Activated gamma-delta T cell treated with Interleukin-2 at 50 U/mL for 16 hours (primary cell): ENCODE measurements at regions not wholly inside any gene's neighbourhood (a gene's known extent, or its start where the extent isn't known, plus 50 kb on each side); places are given as distances from the start of the nearest gene placed in this dataset.

Experiments used
- DNase-seq: peaks from one replicate; pipeline ENCODE4 v3.0.0-alpha.2; 2020

DNA sequence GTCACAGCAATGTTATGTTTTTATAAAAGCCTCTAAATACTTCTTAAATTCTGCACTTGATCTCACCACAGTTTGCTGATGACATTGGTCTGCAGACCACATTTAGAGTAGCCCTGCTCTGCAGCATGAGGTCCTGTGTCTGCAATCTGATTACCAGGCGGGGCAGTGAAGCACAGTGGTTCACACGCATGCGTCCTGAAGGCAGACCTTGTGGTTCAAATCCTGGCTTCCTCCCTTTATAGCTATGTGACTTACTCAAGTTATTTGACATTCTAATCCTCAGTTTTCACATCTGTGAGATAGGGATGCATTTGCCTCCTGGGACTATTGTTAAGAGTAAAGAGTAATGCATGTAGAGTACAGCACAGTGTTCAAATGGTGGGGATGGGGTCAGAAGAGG is 50.3 kb downstream of the BMAL2 start:
- DNase-seq: no peak

DNA sequence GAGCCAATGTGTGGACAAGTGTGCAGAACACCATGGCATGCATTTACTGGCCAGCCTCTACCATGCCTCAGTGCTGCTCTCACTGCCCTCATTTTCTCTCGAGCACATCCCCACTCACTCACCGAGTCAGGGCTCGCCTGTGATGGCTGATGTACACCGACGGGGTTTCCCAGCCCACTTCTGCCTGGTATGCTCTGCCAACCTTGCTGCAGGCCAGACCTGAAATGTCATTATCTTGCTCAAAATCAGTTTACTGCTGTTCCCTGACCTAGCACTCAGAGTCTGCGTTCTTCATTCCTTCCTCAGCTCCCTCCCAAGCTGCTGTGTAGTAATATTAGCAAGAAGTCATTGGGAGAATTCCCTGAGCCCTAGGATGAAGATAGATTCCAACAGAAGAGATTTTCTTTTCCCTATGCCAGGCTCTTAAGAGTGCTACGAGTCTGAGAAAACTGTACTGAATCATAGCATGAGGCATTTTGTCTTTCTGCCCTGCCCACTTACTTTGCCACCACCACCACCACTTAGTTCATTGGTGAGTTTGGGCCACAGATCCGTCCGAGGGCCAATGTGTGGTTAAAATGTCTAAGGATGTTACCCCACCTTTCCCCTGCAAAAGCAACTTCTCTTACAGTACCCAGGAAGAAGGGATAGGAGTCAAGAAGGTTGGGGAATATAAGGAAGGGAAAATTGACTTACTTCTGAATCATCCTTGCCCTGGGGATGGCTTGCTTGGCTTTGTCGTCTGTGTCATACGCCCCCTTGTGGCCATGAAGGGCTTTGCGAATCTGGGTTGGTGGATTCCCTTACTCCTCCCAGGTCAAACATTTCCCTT is 51.0 kb downstream of the BMAL2 start:
- peak; percentile 55 for DNase-seq

GRCh38 chr12:27384261-27384590 is 51.6 kb downstream of the BMAL2 start:
- no peak for DNase-seq

DNA sequence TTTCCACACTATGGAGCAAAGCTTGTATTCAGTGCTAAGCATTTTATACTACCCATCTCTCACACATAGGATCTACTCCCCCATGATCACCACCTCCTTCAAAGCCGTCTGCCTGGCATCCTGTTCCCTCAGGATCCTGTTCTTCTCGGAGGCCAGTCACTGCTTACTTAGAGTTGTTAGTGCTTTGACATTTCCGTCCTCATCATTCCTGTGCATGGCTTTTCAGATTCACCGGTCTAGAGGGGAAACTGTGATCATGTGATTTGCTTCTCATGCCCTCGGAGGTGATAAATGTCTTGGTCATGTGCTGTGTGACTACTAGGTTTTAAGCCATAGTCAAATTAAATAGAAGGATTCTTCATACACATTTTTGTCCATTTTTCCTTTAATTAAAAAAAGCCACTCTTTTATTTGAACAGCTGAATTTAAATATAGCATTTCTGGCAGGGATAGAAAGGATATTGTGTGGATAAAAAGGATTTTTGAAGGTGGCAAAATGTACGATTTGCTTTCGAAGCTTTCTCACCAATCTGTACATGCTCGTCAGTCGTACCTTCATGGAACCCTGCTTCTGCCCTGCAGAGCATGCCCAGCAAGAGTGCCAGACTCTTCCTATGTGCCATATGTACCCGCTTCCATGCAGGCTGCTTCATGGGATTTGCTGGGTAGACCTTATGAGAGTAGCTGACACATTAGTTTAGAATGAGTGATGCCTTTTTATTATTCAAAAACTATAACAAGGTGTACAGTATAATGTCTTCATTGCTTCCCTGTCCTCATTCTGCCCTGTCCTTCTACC is 53.3 kb downstream of the BMAL2 start:
- no peak for DNase-seq

DNA sequence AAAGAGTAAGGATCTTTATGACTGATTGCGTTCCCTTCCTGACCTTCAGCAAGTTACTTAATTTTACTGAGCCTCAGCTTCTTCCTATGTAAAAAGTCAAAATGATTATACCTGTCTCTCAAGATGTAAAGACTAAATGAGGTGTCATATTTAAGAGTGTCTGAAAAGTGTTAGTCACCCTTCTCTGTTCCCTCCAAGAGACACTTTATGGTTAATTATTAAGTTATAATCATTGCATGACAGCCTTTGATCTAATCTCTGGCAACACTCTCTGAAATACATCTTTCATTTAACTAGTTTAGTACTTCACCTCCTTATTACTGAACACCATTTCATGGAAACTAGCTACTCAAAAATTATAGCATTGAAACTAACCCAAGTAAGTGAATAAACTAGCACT is 54.8 kb downstream of the BMAL2 start:
- no peak for DNase-seq

DNA sequence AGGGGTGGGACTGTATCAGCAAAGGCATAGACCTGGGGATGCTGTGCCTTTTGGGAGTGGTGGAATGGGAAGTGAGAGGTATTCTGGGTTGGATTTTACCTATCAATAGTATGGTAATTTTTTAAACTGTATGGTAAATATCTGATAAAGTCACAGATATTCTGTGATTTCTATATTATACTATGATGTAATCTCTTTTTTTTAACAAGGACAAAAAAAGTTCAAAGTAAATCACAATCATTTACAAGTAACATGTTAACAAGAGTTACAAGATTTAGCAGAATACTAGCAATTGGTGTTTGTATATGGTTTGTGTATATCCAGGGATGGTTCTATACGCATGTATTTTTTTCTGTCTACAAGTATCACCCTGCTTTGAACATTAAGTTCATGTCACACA is 56.0 kb downstream of the BMAL2 start:
- DNase-seq: no peak

GRCh38 chr12:27394676-27395075 is 51.9 kb upstream of the SMCO2 start:
- no peak for DNase-seq

- DNase-seq: no peak
Observed at GRCh38 chr12:27396216-27396815, 50.2 kb upstream of the SMCO2 start.
